ENCODE measurements at regions not wholly inside any gene's neighbourhood (a gene's known extent, or its start where the extent isn't known, plus 50 kb on each side); places are given as distances from the start of the nearest gene placed in this dataset.
A peak's percentile ranks its signal among the peaks of the same experiment; 100 is the strongest.
"Not testable (repeated sequence)": the region's sequence is repeated elsewhere in the genome, so short reads cannot be mapped to it uniquely, and the experiment has no call there.

GRCh38 chr13:44887515-44887914 lies 101.8 kb downstream of the NUFIP1 start:
- Mint-ChIP-seq H3K9me3 (no peaks in the 10 kb centered on the region), H3K27ac (no peak overlapping the region), H3K4me3 (no peak overlapping the region), H3K27me3 (no peaks in the 10 kb centered on the region), H3K4me1 (no peaks in the 10 kb centered on the region), H3K36me3 (no peaks in the 10 kb centered on the region)

GRCh38 chr13:44884076-44884729 lies 105.1 kb downstream of the NUFIP1 start:
- no peak overlapping the region for H3K27ac Mint-ChIP-seq
- H3K27me3 Mint-ChIP-seq = no peaks in the 10 kb centered on the region
- no peaks in the 10 kb centered on the region for H3K36me3 Mint-ChIP-seq
- H3K4me3 Mint-ChIP-seq = no peak overlapping the region
- no peaks in the 10 kb centered on the region for H3K9me3 Mint-ChIP-seq
- H3K4me1 Mint-ChIP-seq = no peaks in the 10 kb centered on the region

- Mint-ChIP-seq H3K27me3 (no peaks in the 10 kb centered on the region), H3K27ac (no peak overlapping the region), H3K36me3 (no peaks in the 10 kb centered on the region), H3K9me3 (peaks cover 6% of the 10 kb centered on the region), H3K4me3 (no peak overlapping the region), H3K4me1 (no peaks in the 10 kb centered on the region)
Observed at GRCh38 chr13:44879452-44880058, 109.7 kb downstream of the NUFIP1 start.

- peaks cover 6% of the 10 kb centered on the region for H3K9me3 Mint-ChIP-seq
- no peaks in the 10 kb centered on the region for H3K27me3 Mint-ChIP-seq
- H3K36me3 Mint-ChIP-seq = no peaks in the 10 kb centered on the region
- H3K4me1 Mint-ChIP-seq = no peaks in the 10 kb centered on the region
- no peak overlapping the region for H3K4me3 Mint-ChIP-seq
- H3K27ac Mint-ChIP-seq = peak overlapping the region; percentile 30
Observed at GRCh38 chr13:44876782-44877324, 112.4 kb downstream of the NUFIP1 start.

GRCh38 chr13:44874886-44875630 lies 114.2 kb downstream of the NUFIP1 start:
- Mint-ChIP-seq H3K27me3 (peaks cover 2% of the 10 kb centered on the region), H3K4me3 (no peak overlapping the region), H3K27ac (no peak overlapping the region), H3K4me1 (no peaks in the 10 kb centered on the region), H3K36me3 (no peaks in the 10 kb centered on the region), H3K9me3 (peaks cover 6% of the 10 kb centered on the region)

GRCh38 chr13:44874176-44874575 lies 115.1 kb downstream of the NUFIP1 start:
- Mint-ChIP-seq H3K4me1 (no peaks in the 10 kb centered on the region), H3K9me3 (peaks cover 6% of the 10 kb centered on the region), H3K36me3 (no peaks in the 10 kb centered on the region), H3K4me3 (no peak overlapping the region), H3K27ac (no peak overlapping the region), H3K27me3 (peaks cover 2% of the 10 kb centered on the region)

- H3K36me3 Mint-ChIP-seq = no peaks in the 10 kb centered on the region
- H3K4me1 Mint-ChIP-seq = no peaks in the 10 kb centered on the region
- H3K4me3 Mint-ChIP-seq = no peak overlapping the region
- peaks cover 6% of the 10 kb centered on the region for H3K9me3 Mint-ChIP-seq
- H3K27ac Mint-ChIP-seq = no peak overlapping the region
- peaks cover 2% of the 10 kb centered on the region for H3K27me3 Mint-ChIP-seq
Observed at GRCh38 chr13:44873461-44873860, 115.8 kb downstream of the NUFIP1 start.

GRCh38 chr13:44872751-44873150 lies 116.5 kb downstream of the NUFIP1 start:
- Mint-ChIP-seq H3K27ac (no peak overlapping the region), H3K4me3 (no peak overlapping the region), H3K9me3 (peaks cover 6% of the 10 kb centered on the region), H3K27me3 (peaks cover 2% of the 10 kb centered on the region), H3K36me3 (no peaks in the 10 kb centered on the region), H3K4me1 (no peaks in the 10 kb centered on the region)

- H3K27ac Mint-ChIP-seq = no peak overlapping the region
- H3K27me3 Mint-ChIP-seq = peaks cover 2% of the 10 kb centered on the region
- H3K4me3 Mint-ChIP-seq = no peak overlapping the region
- H3K4me1 Mint-ChIP-seq = no peaks in the 10 kb centered on the region
- H3K36me3 Mint-ChIP-seq = peaks cover 4% of the 10 kb centered on the region
- H3K9me3 Mint-ChIP-seq = no peaks in the 10 kb centered on the region
Observed at GRCh38 chr13:44870456-44870929, 118.8 kb downstream of the NUFIP1 start.

- no peak overlapping the region for H3K4me3 Mint-ChIP-seq
Observed at GRCh38 chr13:44869167-44869566, 120.1 kb downstream of the NUFIP1 start.

GRCh38 chr13:44868397-44868796 lies 120.9 kb downstream of the NUFIP1 start:
- no peak overlapping the region for H3K4me3 Mint-ChIP-seq
- H3K27ac Mint-ChIP-seq = no peak overlapping the region
- peaks cover 4% of the 10 kb centered on the region for H3K27me3 Mint-ChIP-seq
- no peaks in the 10 kb centered on the region for H3K4me1 Mint-ChIP-seq
- H3K36me3 Mint-ChIP-seq = peaks cover 4% of the 10 kb centered on the region
- no peaks in the 10 kb centered on the region for H3K9me3 Mint-ChIP-seq

More at GRCh38 chr13:44869167-44869566, 120.1 kb downstream of the NUFIP1 start:
- H3K36me3 Mint-ChIP-seq = peaks cover 4% of the 10 kb centered on the region
- no peak overlapping the region for H3K27ac Mint-ChIP-seq
- no peaks in the 10 kb centered on the region for H3K9me3 Mint-ChIP-seq
- peaks cover 4% of the 10 kb centered on the region for H3K27me3 Mint-ChIP-seq
- H3K4me1 Mint-ChIP-seq = no peaks in the 10 kb centered on the region

- Mint-ChIP-seq H3K4me3 (no peak overlapping the region), H3K9me3 (no peaks in the 10 kb centered on the region), H3K4me1 (no peaks in the 10 kb centered on the region), H3K27me3 (peaks cover 4% of the 10 kb centered on the region), H3K36me3 (peaks cover 4% of the 10 kb centered on the region), H3K27ac (no peak overlapping the region)
Observed at GRCh38 chr13:44867825-44868224, 121.4 kb downstream of the NUFIP1 start.

GRCh38 chr13:44866411-44866911 lies 122.8 kb downstream of the NUFIP1 start:
- Mint-ChIP-seq H3K27ac (no peak overlapping the region), H3K27me3 (peaks cover 4% of the 10 kb centered on the region), H3K4me1 (no peaks in the 10 kb centered on the region), H3K9me3 (no peaks in the 10 kb centered on the region), H3K36me3 (peaks cover 4% of the 10 kb centered on the region), H3K4me3 (no peak overlapping the region)

GRCh38 chr13:44865722-44866410 lies 123.4 kb downstream of the NUFIP1 start:
- H3K27me3 Mint-ChIP-seq = peaks cover 1% of the 10 kb centered on the region
- H3K27ac Mint-ChIP-seq = no peak overlapping the region
- no peak overlapping the region for H3K4me3 Mint-ChIP-seq
- H3K36me3 Mint-ChIP-seq = peaks cover 4% of the 10 kb centered on the region
- H3K9me3 Mint-ChIP-seq = no peaks in the 10 kb centered on the region
- H3K4me1 Mint-ChIP-seq = no peaks in the 10 kb centered on the region

GRCh38 chr13:44863641-44864040 lies 125.6 kb downstream of the NUFIP1 start:
- H3K9me3 Mint-ChIP-seq, H3K27ac Mint-ChIP-seq: not testable (repeated sequence)
- peaks cover 12% of the 10 kb centered on the region for H3K27me3 Mint-ChIP-seq

More at GRCh38 chr13:44863641-44864040, 125.6 kb downstream of the NUFIP1 start:
- H3K4me1 Mint-ChIP-seq, H3K4me3 Mint-ChIP-seq, H3K36me3 Mint-ChIP-seq: not testable (repeated sequence)
